ENCODE measurements at regions not wholly inside any gene's neighbourhood (a gene's known extent, or its start where the extent isn't known, plus 50 kb on each side); places are given as distances from the start of the nearest gene placed in this dataset.

- Mint-ChIP-seq H3K4me1 (ENCODE audit: low read depth) (no peaks in the 10 kb centered on the region), H3K27me3 (peaks cover 5% of the 10 kb centered on the region), H3K27ac (no peak overlapping the region), H3K36me3 (ENCODE audit: low read depth) (no peaks in the 10 kb centered on the region), H3K4me3 (no peak overlapping the region), H3K9me3 (no peaks in the 10 kb centered on the region)
Observed at GRCh38 chr6:21508753-21509152, 84.8 kb upstream of the SOX4 start.

- no peaks in the 10 kb centered on the region for H3K9me3 Mint-ChIP-seq
- H3K27me3 Mint-ChIP-seq: peaks cover 5% of the 10 kb centered on the region
- H3K36me3 Mint-ChIP-seq (ENCODE audit: low read depth): no peaks in the 10 kb centered on the region
- no peak overlapping the region for H3K4me3 Mint-ChIP-seq
- no peaks in the 10 kb centered on the region for H3K4me1 Mint-ChIP-seq (ENCODE audit: low read depth)
- no peak overlapping the region for H3K27ac Mint-ChIP-seq
Observed at GRCh38 chr6:21511891-21512550, 81.5 kb upstream of the SOX4 start.

- Mint-ChIP-seq H3K27me3 (peaks cover 5% of the 10 kb centered on the region), H3K4me1 (ENCODE audit: low read depth) (no peaks in the 10 kb centered on the region), H3K27ac (no peak overlapping the region)
Observed at GRCh38 chr6:21514288-21514687, 79.3 kb upstream of the SOX4 start.

GRCh38 chr6:21518317-21518716, 75.2 kb upstream of the SOX4 start:
- Mint-ChIP-seq H3K27ac (no peak overlapping the region), H3K36me3 (ENCODE audit: low read depth) (no peaks in the 10 kb centered on the region), H3K27me3 (peaks cover 3% of the 10 kb centered on the region), H3K4me3 (no peak overlapping the region), H3K4me1 (ENCODE audit: low read depth) (no peaks in the 10 kb centered on the region), H3K9me3 (no peaks in the 10 kb centered on the region)

More at GRCh38 chr6:21514288-21514687, 79.3 kb upstream of the SOX4 start:
- H3K4me3 Mint-ChIP-seq: no peak overlapping the region
- H3K9me3 Mint-ChIP-seq: no peaks in the 10 kb centered on the region
- H3K36me3 Mint-ChIP-seq (ENCODE audit: low read depth): no peaks in the 10 kb centered on the region

GRCh38 chr6:21519642-21520041, 73.9 kb upstream of the SOX4 start:
- H3K36me3 Mint-ChIP-seq (ENCODE audit: low read depth): no peaks in the 10 kb centered on the region
- H3K9me3 Mint-ChIP-seq: no peaks in the 10 kb centered on the region
- H3K27ac Mint-ChIP-seq: no peak overlapping the region
- no peak overlapping the region for H3K4me3 Mint-ChIP-seq
- H3K27me3 Mint-ChIP-seq: peaks cover 3% of the 10 kb centered on the region
- H3K4me1 Mint-ChIP-seq (ENCODE audit: low read depth): no peaks in the 10 kb centered on the region

- Mint-ChIP-seq H3K27ac (no peak overlapping the region), H3K4me1 (ENCODE audit: low read depth) (no peaks in the 10 kb centered on the region), H3K27me3 (peaks cover 3% of the 10 kb centered on the region), H3K36me3 (ENCODE audit: low read depth) (no peaks in the 10 kb centered on the region), H3K9me3 (no peaks in the 10 kb centered on the region), H3K4me3 (no peak overlapping the region)
Observed at GRCh38 chr6:21521276-21521675, 72.3 kb upstream of the SOX4 start.

GRCh38 chr6:21522143-21522747, 71.3 kb upstream of the SOX4 start:
- no peak overlapping the region for H3K4me3 Mint-ChIP-seq
- no peaks in the 10 kb centered on the region for H3K4me1 Mint-ChIP-seq (ENCODE audit: low read depth)
- H3K36me3 Mint-ChIP-seq (ENCODE audit: low read depth): no peaks in the 10 kb centered on the region
- H3K27me3 Mint-ChIP-seq: peaks cover 3% of the 10 kb centered on the region
- H3K27ac Mint-ChIP-seq: no peak overlapping the region
- no peaks in the 10 kb centered on the region for H3K9me3 Mint-ChIP-seq

- H3K4me1 Mint-ChIP-seq (ENCODE audit: low read depth): no peaks in the 10 kb centered on the region
- H3K4me3 Mint-ChIP-seq: no peak overlapping the region
- H3K9me3 Mint-ChIP-seq: no peaks in the 10 kb centered on the region
Observed at GRCh38 chr6:21522797-21523456, 70.6 kb upstream of the SOX4 start.

GRCh38 chr6:21523652-21524051, 69.9 kb upstream of the SOX4 start:
- H3K9me3 Mint-ChIP-seq: no peaks in the 10 kb centered on the region
- peaks cover 3% of the 10 kb centered on the region for H3K27me3 Mint-ChIP-seq
- no peak overlapping the region for H3K4me3 Mint-ChIP-seq
- H3K36me3 Mint-ChIP-seq (ENCODE audit: low read depth): no peaks in the 10 kb centered on the region
- H3K4me1 Mint-ChIP-seq (ENCODE audit: low read depth): no peaks in the 10 kb centered on the region
- H3K27ac Mint-ChIP-seq: no peak overlapping the region

More at GRCh38 chr6:21522797-21523456, 70.6 kb upstream of the SOX4 start:
- H3K27ac Mint-ChIP-seq: no peak overlapping the region
- H3K36me3 Mint-ChIP-seq (ENCODE audit: low read depth): no peaks in the 10 kb centered on the region
- peaks cover 3% of the 10 kb centered on the region for H3K27me3 Mint-ChIP-seq

- Mint-ChIP-seq H3K4me1 (ENCODE audit: low read depth) (no peaks in the 10 kb centered on the region), H3K9me3 (no peaks in the 10 kb centered on the region), H3K27me3 (peaks cover 3% of the 10 kb centered on the region), H3K4me3 (no peak overlapping the region), H3K36me3 (ENCODE audit: low read depth) (no peaks in the 10 kb centered on the region), H3K27ac (no peak overlapping the region)
Observed at GRCh38 chr6:21524201-21524600, 69.3 kb upstream of the SOX4 start.

- Mint-ChIP-seq H3K4me1 (ENCODE audit: low read depth) (no peaks in the 10 kb centered on the region), H3K9me3 (no peaks in the 10 kb centered on the region), H3K27ac (no peak overlapping the region), H3K27me3 (no peaks in the 10 kb centered on the region), H3K4me3 (no peak overlapping the region), H3K36me3 (ENCODE audit: low read depth) (no peaks in the 10 kb centered on the region)
Observed at GRCh38 chr6:21526974-21527373, 66.6 kb upstream of the SOX4 start.

- no peaks in the 10 kb centered on the region for H3K36me3 Mint-ChIP-seq (ENCODE audit: low read depth)
- H3K4me1 Mint-ChIP-seq (ENCODE audit: low read depth): no peaks in the 10 kb centered on the region
- H3K27ac Mint-ChIP-seq: no peak overlapping the region
- no peaks in the 10 kb centered on the region for H3K9me3 Mint-ChIP-seq
- H3K27me3 Mint-ChIP-seq: no peaks in the 10 kb centered on the region
- no peak overlapping the region for H3K4me3 Mint-ChIP-seq
Observed at GRCh38 chr6:21527731-21528130, 65.8 kb upstream of the SOX4 start.

- H3K27ac Mint-ChIP-seq: no peak overlapping the region
Observed at GRCh38 chr6:21529431-21529830, 64.1 kb upstream of the SOX4 start.

GRCh38 chr6:21531393-21531792, 62.2 kb upstream of the SOX4 start:
- H3K27ac Mint-ChIP-seq: no peak overlapping the region
- no peaks in the 10 kb centered on the region for H3K36me3 Mint-ChIP-seq (ENCODE audit: low read depth)
- no peaks in the 10 kb centered on the region for H3K9me3 Mint-ChIP-seq
- peaks cover 5% of the 10 kb centered on the region for H3K27me3 Mint-ChIP-seq
- no peaks in the 10 kb centered on the region for H3K4me1 Mint-ChIP-seq (ENCODE audit: low read depth)
- no peak overlapping the region for H3K4me3 Mint-ChIP-seq

More at GRCh38 chr6:21529431-21529830, 64.1 kb upstream of the SOX4 start:
- Mint-ChIP-seq H3K36me3 (ENCODE audit: low read depth) (no peaks in the 10 kb centered on the region), H3K27me3 (peaks cover 5% of the 10 kb centered on the region), H3K4me3 (no peak overlapping the region), H3K4me1 (ENCODE audit: low read depth) (no peaks in the 10 kb centered on the region), H3K9me3 (no peaks in the 10 kb centered on the region)

- Mint-ChIP-seq H3K4me1 (ENCODE audit: low read depth) (no peaks in the 10 kb centered on the region), H3K9me3 (no peaks in the 10 kb centered on the region), H3K27me3 (peaks cover 5% of the 10 kb centered on the region), H3K4me3 (no peak overlapping the region), H3K36me3 (ENCODE audit: low read depth) (no peaks in the 10 kb centered on the region), H3K27ac (no peak overlapping the region)
Observed at GRCh38 chr6:21533678-21534077, 59.9 kb upstream of the SOX4 start.
